ENCODE measurements at regions not wholly inside any gene's neighbourhood (a gene's known extent, or its start where the extent isn't known, plus 50 kb on each side); places are given as distances from the start of the nearest gene placed in this dataset.
A peak's percentile ranks its signal among the peaks of the same experiment; 100 is the strongest.

- Histone ChIP-seq H3K27me3 (no peaks in the 10 kb centered on the region), H3K9me3 (ENCODE audit: low read depth) (no peaks in the 10 kb centered on the region), H3K4me3 (no peak overlapping the region), H3K36me3 (no peaks in the 10 kb centered on the region), H3K4me1 (ENCODE audit: low read depth) (no peaks in the 10 kb centered on the region), H3K27ac (no peak overlapping the region)
- DNase-seq (ENCODE audit: low read depth in 1 of 2, low spot score in 1 of 2), result peak in 1 of 2 donors; percentile 79
- no peak for TF ChIP-seq CTCF (IDR thresholded peaks at IDR 0.05; ENCODE audit: low read depth, low read length)
Measured at GRCh38 chr20:48008850-48009515, 223.7 kb upstream of the SULF2 start.

GRCh38 chr20:48007351-48007750, 222.1 kb upstream of the SULF2 start:
- Histone ChIP-seq H3K9me3 (ENCODE audit: low read depth) (no peaks in the 10 kb centered on the region), H3K27ac (no peak overlapping the region), H3K4me1 (ENCODE audit: low read depth) (no peaks in the 10 kb centered on the region), H3K36me3 (no peaks in the 10 kb centered on the region), H3K27me3 (no peaks in the 10 kb centered on the region), H3K4me3 (no peak overlapping the region)
- DNase-seq (ENCODE audit: low read depth in 1 of 2, low spot score in 1 of 2), result no peak
- no peak for TF ChIP-seq CTCF (IDR thresholded peaks at IDR 0.05; ENCODE audit: low read depth, low read length)

- H3K4me3 ChIP-seq, result no peak overlapping the region
- TF ChIP-seq CTCF (IDR thresholded peaks at IDR 0.05; ENCODE audit: low read depth, low read length), result no peak
- H3K4me1 ChIP-seq (ENCODE audit: low read depth), result no peaks in the 10 kb centered on the region
- no peaks in the 10 kb centered on the region for H3K36me3 ChIP-seq
- H3K9me3 ChIP-seq (ENCODE audit: low read depth), result no peaks in the 10 kb centered on the region
- H3K27ac ChIP-seq, result no peak overlapping the region
- peak in 1 of 2 donors; percentile 68 for DNase-seq (ENCODE audit: low read depth in 1 of 2, low spot score in 1 of 2)
- no peaks in the 10 kb centered on the region for H3K27me3 ChIP-seq
Measured at GRCh38 chr20:48006036-48006833, 221.0 kb upstream of the SULF2 start.

GRCh38 chr20:48003021-48003420, 217.7 kb upstream of the SULF2 start:
- no peak for TF ChIP-seq CTCF (IDR thresholded peaks at IDR 0.05; ENCODE audit: low read depth, low read length)
- Histone ChIP-seq H3K4me1 (ENCODE audit: low read depth) (no peaks in the 10 kb centered on the region), H3K9me3 (ENCODE audit: low read depth) (no peaks in the 10 kb centered on the region), H3K4me3 (no peak overlapping the region), H3K36me3 (no peaks in the 10 kb centered on the region), H3K27me3 (no peaks in the 10 kb centered on the region), H3K27ac (no peak overlapping the region)
- no peak for DNase-seq (ENCODE audit: low read depth in 1 of 2, low spot score in 1 of 2)

GRCh38 chr20:48002517-48002970, 217.3 kb upstream of the SULF2 start:
- H3K4me3 ChIP-seq, result no peak overlapping the region
- DNase-seq (ENCODE audit: low read depth in 1 of 2, low spot score in 1 of 2), result peak in 1 of 2 donors; percentile 88
- no peak for TF ChIP-seq CTCF (IDR thresholded peaks at IDR 0.05; ENCODE audit: low read depth, low read length)
- no peaks in the 10 kb centered on the region for H3K36me3 ChIP-seq
- H3K27me3 ChIP-seq, result no peaks in the 10 kb centered on the region
- H3K27ac ChIP-seq, result no peak overlapping the region
- H3K4me1 ChIP-seq (ENCODE audit: low read depth), result no peaks in the 10 kb centered on the region
- H3K9me3 ChIP-seq (ENCODE audit: low read depth), result no peaks in the 10 kb centered on the region
